ACHN (cell line): ENCODE measurements at regions not wholly inside any gene's neighbourhood (a gene's known extent, or its start where the extent isn't known, plus 50 kb on each side); places are given as distances from the start of the nearest gene placed in this dataset.

Experiments used
- DNase-seq: peaks from one replicate; pipeline ENCODE4 v3.0.0-alpha.2; 2015
- in situ Hi-C: cut with HindIII; loops from 2 replicates; pipeline ENCODE4 v1.10.0; 2017; ENCODE audit warnings: low sequenced_read_pairs, low pct_ligation_motif_present, low pct_unique_long_range_greater_than_20kb

GRCh38 chr15:38668898-38669391 lies 104.3 kb upstream of the RASGRP1 start:
- in situ Hi-C loops: no loop called here
- DNase-seq: no peak

- in situ Hi-C loops: no loop called here
- DNase-seq: no peak
These were observed 105.8 kb upstream of the RASGRP1 start for GRCh38 chr15:38670128-38671005.

GRCh38 chr15:38671006-38671387 lies 106.4 kb upstream of the RASGRP1 start:
- no peak for DNase-seq
- in situ Hi-C loops: no loop called here

GRCh38 chr15:38671675-38672254 lies 107.2 kb upstream of the RASGRP1 start:
- in situ Hi-C loops: no loop called here
- no peak for DNase-seq

- in situ Hi-C loops: no loop called here
- no peak for DNase-seq
These were observed 107.7 kb upstream of the RASGRP1 start for GRCh38 chr15:38672273-38672672.

GRCh38 chr15:38672814-38673670 lies 108.4 kb upstream of the RASGRP1 start:
- in situ Hi-C loops: no loop called here
- DNase-seq: no peak

- DNase-seq: no peak
- in situ Hi-C loops: no loop called here
These were observed 109.8 kb upstream of the RASGRP1 start for GRCh38 chr15:38674448-38674847.

- DNase-seq: no peak
- in situ Hi-C loops: no loop called here
These were observed 113.7 kb upstream of the RASGRP1 start for GRCh38 chr15:38678281-38678680.

- in situ Hi-C loops: no loop called here
- DNase-seq: no peak
These were observed 116.2 kb upstream of the RASGRP1 start for GRCh38 chr15:38680775-38681174.

- DNase-seq: no peak
- in situ Hi-C loops: no loop called here
These were observed 117.7 kb upstream of the RASGRP1 start for GRCh38 chr15:38682363-38682762.

- DNase-seq: no peak
- in situ Hi-C loops: no loop called here
These were observed 118.2 kb upstream of the RASGRP1 start for GRCh38 chr15:38682861-38683260.

- DNase-seq: peak; percentile 54
- in situ Hi-C loops: no loop called here
These were observed 119.0 kb upstream of the RASGRP1 start for GRCh38 chr15:38683382-38684242.

GRCh38 chr15:38684440-38685010 lies 119.9 kb upstream of the RASGRP1 start:
- in situ Hi-C loops: no loop called here
- DNase-seq: no peak

GRCh38 chr15:38685686-38686339 lies 121.2 kb upstream of the RASGRP1 start:
- no peak for DNase-seq

GRCh38 chr15:38687340-38687739 lies 122.7 kb upstream of the RASGRP1 start:
- no peak for DNase-seq
- in situ Hi-C loops: no loop called here

More at GRCh38 chr15:38685686-38686339, 121.2 kb upstream of the RASGRP1 start:
- in situ Hi-C loops: no loop called here

- in situ Hi-C loops: no loop called here
- no peak for DNase-seq
These were observed 123.3 kb upstream of the RASGRP1 start for GRCh38 chr15:38687775-38688495.

GRCh38 chr15:38688761-38689160 lies 124.1 kb upstream of the RASGRP1 start:
- DNase-seq: no peak
- in situ Hi-C loops: no loop called here
